Progenitor cell of endocrine pancreas (in vitro differentiated cells): ENCODE measurements at regions not wholly inside any gene's neighbourhood (a gene's known extent, or its start where the extent isn't known, plus 50 kb on each side); places are given as distances from the start of the nearest gene placed in this dataset.

Experiments
- DNase-seq: peaks from one replicate; pipeline ENCODE4 v3.0.0; 2021; ENCODE audit warnings: low spot score; ENCODE audit not compliant: unreplicated experiment
- H3K27ac Mint-ChIP-seq: 2 replicates; pipeline ENCODE4 v1.8.0; 2021; ENCODE audit warnings: mild to moderate bottlenecking, moderate library complexity, mixed read lengths
- H3K27me3 Mint-ChIP-seq: 2 replicates; pipeline ENCODE4 v1.8.0; 2021; ENCODE audit warnings: mixed read lengths
- H3K36me3 Mint-ChIP-seq: 2 replicates; pipeline ENCODE4 v1.8.0; 2022; ENCODE audit warnings: mixed read lengths; ENCODE audit not compliant: insufficient read depth
- H3K4me1 Mint-ChIP-seq: 2 replicates; pipeline ENCODE4 v1.8.0; 2021; ENCODE audit warnings: low read depth, mixed read lengths
- H3K4me3 Mint-ChIP-seq: 2 replicates; pipeline ENCODE4 v1.8.0; 2021; ENCODE audit warnings: low read depth, mild to moderate bottlenecking, moderate library complexity, mixed read lengths
- H3K9me3 Mint-ChIP-seq: 2 replicates; pipeline ENCODE4 v1.8.0; 2021; ENCODE audit warnings: low read depth, mixed read lengths
- TF ChIP-seq, protein P1 (sequence below): fragments of 200-600 bp; sonication (generic); IDR thresholded peaks from one replicate; pipeline ENCODE4 v1.5.0; 2021; ENCODE audit warnings: antibody characterized with exemption, mild to moderate bottlenecking; ENCODE audit not compliant: unreplicated experiment

DNA sequence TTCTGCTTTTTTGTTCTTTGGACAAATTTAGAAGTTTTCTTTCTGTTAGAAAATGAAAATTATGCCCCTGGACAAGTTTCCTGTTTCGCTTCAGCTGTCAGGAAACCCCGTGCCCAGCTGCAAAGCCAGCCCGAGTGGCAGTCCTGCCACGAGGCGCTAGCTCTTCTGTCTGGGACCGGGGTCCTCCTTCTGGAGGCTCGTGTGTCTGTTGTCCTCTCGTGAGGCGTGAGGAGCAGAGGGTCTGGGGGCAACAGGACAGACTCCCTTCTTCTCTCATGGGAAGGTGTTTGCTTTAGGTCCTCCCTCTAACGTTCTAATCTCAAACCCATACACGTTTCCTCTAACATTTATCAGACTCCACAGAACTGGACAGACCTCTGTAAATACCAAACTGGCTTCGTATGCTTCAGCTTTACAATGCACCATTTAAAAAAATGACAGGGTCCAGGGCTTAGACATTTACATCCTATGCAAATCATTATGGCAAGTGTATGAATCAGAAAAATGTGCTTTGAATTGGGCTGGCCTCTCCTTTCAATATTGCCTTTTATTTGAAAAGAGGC, 184.5 kb upstream of the SHH start:
- no peaks in the 10 kb centered on the region for H3K9me3 Mint-ChIP-seq

GRCh38 chr7:155995183-155995612, 182.9 kb upstream of the SHH start:
- Mint-ChIP-seq H3K9me3 (no peaks in the 10 kb centered on the region), H3K36me3 (no peaks in the 10 kb centered on the region), H3K4me3 (no peak overlapping the region), H3K4me1 (peaks cover 18% of the 10 kb centered on the region), H3K27ac (no peak overlapping the region), H3K27me3 (peaks cover 48% of the 10 kb centered on the region)
- no peak for DNase-seq
- TF ChIP-seq, protein P1, sequence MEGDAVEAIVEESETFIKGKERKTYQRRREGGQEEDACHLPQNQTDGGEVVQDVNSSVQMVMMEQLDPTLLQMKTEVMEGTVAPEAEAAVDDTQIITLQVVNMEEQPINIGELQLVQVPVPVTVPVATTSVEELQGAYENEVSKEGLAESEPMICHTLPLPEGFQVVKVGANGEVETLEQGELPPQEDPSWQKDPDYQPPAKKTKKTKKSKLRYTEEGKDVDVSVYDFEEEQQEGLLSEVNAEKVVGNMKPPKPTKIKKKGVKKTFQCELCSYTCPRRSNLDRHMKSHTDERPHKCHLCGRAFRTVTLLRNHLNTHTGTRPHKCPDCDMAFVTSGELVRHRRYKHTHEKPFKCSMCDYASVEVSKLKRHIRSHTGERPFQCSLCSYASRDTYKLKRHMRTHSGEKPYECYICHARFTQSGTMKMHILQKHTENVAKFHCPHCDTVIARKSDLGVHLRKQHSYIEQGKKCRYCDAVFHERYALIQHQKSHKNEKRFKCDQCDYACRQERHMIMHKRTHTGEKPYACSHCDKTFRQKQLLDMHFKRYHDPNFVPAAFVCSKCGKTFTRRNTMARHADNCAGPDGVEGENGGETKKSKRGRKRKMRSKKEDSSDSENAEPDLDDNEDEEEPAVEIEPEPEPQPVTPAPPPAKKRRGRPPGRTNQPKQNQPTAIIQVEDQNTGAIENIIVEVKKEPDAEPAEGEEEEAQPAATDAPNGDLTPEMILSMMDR, result no peak

More for the DNA sequence above, 184.5 kb upstream of the SHH start:
- TF ChIP-seq, protein P1, result no peak
- Mint-ChIP-seq H3K4me1 (peaks cover 18% of the 10 kb centered on the region), H3K4me3 (no peak overlapping the region), H3K27ac (no peak overlapping the region), H3K27me3 (peaks cover 54% of the 10 kb centered on the region), H3K36me3 (no peaks in the 10 kb centered on the region)
- no peak for DNase-seq

GRCh38 chr7:155994279-155994811, 182.1 kb upstream of the SHH start:
- H3K27ac Mint-ChIP-seq, result no peak overlapping the region
- no peak for DNase-seq
- H3K27me3 Mint-ChIP-seq, result peaks cover 51% of the 10 kb centered on the region
- H3K36me3 Mint-ChIP-seq, result no peaks in the 10 kb centered on the region
- TF ChIP-seq, protein P1, result no peak
- peaks cover 18% of the 10 kb centered on the region for H3K4me1 Mint-ChIP-seq
- no peak overlapping the region for H3K4me3 Mint-ChIP-seq
- H3K9me3 Mint-ChIP-seq, result no peaks in the 10 kb centered on the region

GRCh38 chr7:155993420-155994278, 181.4 kb upstream of the SHH start:
- H3K9me3 Mint-ChIP-seq, result no peaks in the 10 kb centered on the region
- H3K27me3 Mint-ChIP-seq, result peaks cover 56% of the 10 kb centered on the region
- H3K4me1 Mint-ChIP-seq, result peaks cover 20% of the 10 kb centered on the region
- TF ChIP-seq, protein P1, result no peak
- H3K4me3 Mint-ChIP-seq, result no peak overlapping the region
- no peak overlapping the region for H3K27ac Mint-ChIP-seq
- DNase-seq, result no peak
- no peaks in the 10 kb centered on the region for H3K36me3 Mint-ChIP-seq

DNA sequence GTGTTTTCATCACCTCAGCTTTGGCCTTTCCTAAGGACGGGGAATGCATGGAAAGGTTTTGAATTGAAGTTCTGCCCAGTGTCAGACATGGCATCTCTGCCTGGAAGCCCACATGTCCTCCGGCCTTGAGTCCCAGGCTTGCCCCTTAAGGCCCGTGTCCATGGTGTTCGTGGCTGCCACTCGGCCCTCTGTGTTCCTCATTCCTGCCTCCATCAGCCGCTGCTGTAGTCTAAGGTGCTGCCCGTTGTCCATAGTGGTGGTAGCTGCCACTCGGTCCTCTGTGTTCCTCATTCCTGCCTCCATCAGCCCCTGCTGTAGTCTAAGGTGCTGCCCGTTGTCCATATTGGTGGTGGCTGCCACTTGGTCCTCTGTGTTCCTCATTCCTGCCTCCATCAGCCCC, 180.7 kb upstream of the SHH start:
- H3K27me3 Mint-ChIP-seq, result peaks cover 55% of the 10 kb centered on the region
- TF ChIP-seq, protein P1, result no peak
- peaks cover 20% of the 10 kb centered on the region for H3K4me1 Mint-ChIP-seq
- no peak overlapping the region for H3K27ac Mint-ChIP-seq
- H3K36me3 Mint-ChIP-seq, result no peaks in the 10 kb centered on the region
- no peaks in the 10 kb centered on the region for H3K9me3 Mint-ChIP-seq
- no peak overlapping the region for H3K4me3 Mint-ChIP-seq
- no peak for DNase-seq
